ENCODE measurements at regions not wholly inside any gene's neighbourhood (a gene's known extent, or its start where the extent isn't known, plus 50 kb on each side); places are given as distances from the start of the nearest gene placed in this dataset.

GRCh38 chr20:52654567-52654966 lies 317.6 kb upstream of the TSHZ2 start:
- no peak overlapping the region for H3K27ac ChIP-seq (ENCODE audit: low read depth in 1 of 2, low read length in 2 of 2)
- H3K4me3 ChIP-seq (ENCODE audit: low read length in 2 of 2): no peak overlapping the region
- DNase-seq: no peak
- H3K9me3 ChIP-seq (ENCODE audit: control insufficient read depth, low read length): no peaks in the 10 kb centered on the region
- intact Hi-C loops (cut with DNase I): no loop called here
- H3K27me3 ChIP-seq (ENCODE audit: control insufficient read depth in 1 of 2, insufficient read depth in 2 of 2, low read length in 1 of 2): no peaks in the 10 kb centered on the region
- no peak for ATAC-seq (ENCODE audit: low FRiP score)
- no peaks in the 10 kb centered on the region for H3K36me3 ChIP-seq (ENCODE audit: control insufficient read depth in 1 of 2, insufficient read depth in 2 of 2, low read length in 1 of 2)
- WGBS, 2 donors: 53 to 56% methylated on average over 2 of the region's 2 CpGs
- no peaks in the 10 kb centered on the region for H3K4me1 ChIP-seq (ENCODE audit: control insufficient read depth in 1 of 2, insufficient read depth in 2 of 2, low read length in 2 of 2)

- intact Hi-C loops (cut with DNase I): no loop called here
- Histone ChIP-seq H3K36me3 (ENCODE audit: control insufficient read depth in 1 of 2, insufficient read depth in 2 of 2, low read length in 1 of 2) (no peaks in the 10 kb centered on the region), H3K27me3 (ENCODE audit: control insufficient read depth in 1 of 2, insufficient read depth in 2 of 2, low read length in 1 of 2) (no peaks in the 10 kb centered on the region), H3K4me1 (ENCODE audit: control insufficient read depth in 1 of 2, insufficient read depth in 2 of 2, low read length in 2 of 2) (no peaks in the 10 kb centered on the region), H3K27ac (ENCODE audit: low read depth in 1 of 2, low read length in 2 of 2) (no peak overlapping the region), H3K9me3 (ENCODE audit: control insufficient read depth, low read length) (no peaks in the 10 kb centered on the region), H3K4me3 (ENCODE audit: low read length in 2 of 2) (no peak overlapping the region)
- ATAC-seq (ENCODE audit: low FRiP score) (no peak), DNase-seq (no peak)
- WGBS, 2 donors: 50 to 63% methylated on average over 3 of the region's 3 CpGs
Observed at GRCh38 chr20:52652271-52652670, 319.9 kb upstream of the TSHZ2 start.

- Histone ChIP-seq H3K9me3 (ENCODE audit: control insufficient read depth, low read length) (no peaks in the 10 kb centered on the region), H3K4me3 (ENCODE audit: low read length in 2 of 2) (no peak overlapping the region), H3K27ac (ENCODE audit: low read depth in 1 of 2, low read length in 2 of 2) (no peak overlapping the region), H3K27me3 (ENCODE audit: control insufficient read depth in 1 of 2, insufficient read depth in 2 of 2, low read length in 1 of 2) (no peaks in the 10 kb centered on the region), H3K36me3 (ENCODE audit: control insufficient read depth in 1 of 2, insufficient read depth in 2 of 2, low read length in 1 of 2) (no peaks in the 10 kb centered on the region), H3K4me1 (ENCODE audit: control insufficient read depth in 1 of 2, insufficient read depth in 2 of 2, low read length in 2 of 2) (no peaks in the 10 kb centered on the region)
- ATAC-seq (ENCODE audit: low FRiP score) (no peak), DNase-seq (no peak)
- intact Hi-C loops (cut with DNase I): no loop called here
Observed at GRCh38 chr20:52649727-52650126, 322.4 kb upstream of the TSHZ2 start.

- Histone ChIP-seq H3K36me3 (ENCODE audit: control insufficient read depth in 1 of 2, insufficient read depth in 2 of 2, low read length in 1 of 2) (no peaks in the 10 kb centered on the region), H3K9me3 (ENCODE audit: control insufficient read depth, low read length) (no peaks in the 10 kb centered on the region), H3K4me3 (ENCODE audit: low read length in 2 of 2) (no peak overlapping the region), H3K27ac (ENCODE audit: low read depth in 1 of 2, low read length in 2 of 2) (no peak overlapping the region), H3K27me3 (ENCODE audit: control insufficient read depth in 1 of 2, insufficient read depth in 2 of 2, low read length in 1 of 2) (peaks cover 0 to 1% of the 10 kb centered on the region in 2 donors), H3K4me1 (ENCODE audit: control insufficient read depth in 1 of 2, insufficient read depth in 2 of 2, low read length in 2 of 2) (no peaks in the 10 kb centered on the region)
- no peak for DNase-seq
- 88 to 92% methylated on average over 1 of the region's 1 CpG for WGBS, 2 donors
- ATAC-seq (ENCODE audit: low FRiP score): no peak
- intact Hi-C loops (cut with DNase I): no loop called here
Observed at GRCh38 chr20:52645822-52646221, 326.3 kb upstream of the TSHZ2 start.

GRCh38 chr20:52643034-52643433 lies 329.1 kb upstream of the TSHZ2 start:
- Histone ChIP-seq H3K9me3 (ENCODE audit: control insufficient read depth, low read length) (peaks cover 2% of the 10 kb centered on the region), H3K36me3 (ENCODE audit: control insufficient read depth in 1 of 2, insufficient read depth in 2 of 2, low read length in 1 of 2) (no peaks in the 10 kb centered on the region), H3K27ac (ENCODE audit: low read depth in 1 of 2, low read length in 2 of 2) (no peak overlapping the region), H3K4me1 (ENCODE audit: control insufficient read depth in 1 of 2, insufficient read depth in 2 of 2, low read length in 2 of 2) (no peaks in the 10 kb centered on the region), H3K4me3 (ENCODE audit: low read length in 2 of 2) (no peak overlapping the region), H3K27me3 (ENCODE audit: control insufficient read depth in 1 of 2, insufficient read depth in 2 of 2, low read length in 1 of 2) (peaks cover 0 to 1% of the 10 kb centered on the region in 2 donors)
- DNase-seq (no peak), ATAC-seq (ENCODE audit: low FRiP score) (no peak)
- 55 to 69% methylated on average over 3 of the region's 3 CpGs for WGBS, 2 donors
- intact Hi-C loops (cut with DNase I): no loop called here

- intact Hi-C loops (cut with DNase I): loop anchor here in 1 of 2 donors (2.0 kb wide), 1 partner anchor 20 kb away; no protein-coding TSS in a partner anchor
- H3K27ac ChIP-seq (ENCODE audit: low read depth in 1 of 2, low read length in 2 of 2): no peak overlapping the region
Observed at GRCh38 chr20:52637201-52637600, 335.0 kb upstream of the TSHZ2 start.

GRCh38 chr20:52631469-52631868 lies 340.7 kb upstream of the TSHZ2 start:
- no peak overlapping the region for H3K4me3 ChIP-seq (ENCODE audit: low read length in 2 of 2)
- no peaks in the 10 kb centered on the region for H3K4me1 ChIP-seq (ENCODE audit: control insufficient read depth in 1 of 2, insufficient read depth in 2 of 2, low read length in 2 of 2)
- intact Hi-C loops (cut with DNase I): no loop called here
- ATAC-seq (ENCODE audit: low FRiP score) (no peak), DNase-seq (no peak)
- H3K9me3 ChIP-seq (ENCODE audit: control insufficient read depth, low read length): no peaks in the 10 kb centered on the region
- no peaks in the 10 kb centered on the region for H3K27me3 ChIP-seq (ENCODE audit: control insufficient read depth in 1 of 2, insufficient read depth in 2 of 2, low read length in 1 of 2)
- no peak overlapping the region for H3K27ac ChIP-seq (ENCODE audit: low read depth in 1 of 2, low read length in 2 of 2)
- 92 to 94% methylated on average over 4 of the region's 4 CpGs for WGBS, 2 donors
- H3K36me3 ChIP-seq (ENCODE audit: control insufficient read depth in 1 of 2, insufficient read depth in 2 of 2, low read length in 1 of 2): no peaks in the 10 kb centered on the region

More at GRCh38 chr20:52637201-52637600, 335.0 kb upstream of the TSHZ2 start:
- no peak for DNase-seq
- Histone ChIP-seq H3K9me3 (ENCODE audit: control insufficient read depth, low read length) (peaks cover 2% of the 10 kb centered on the region), H3K4me3 (ENCODE audit: low read length in 2 of 2) (no peak overlapping the region), H3K36me3 (ENCODE audit: control insufficient read depth in 1 of 2, insufficient read depth in 2 of 2, low read length in 1 of 2) (no peaks in the 10 kb centered on the region), H3K4me1 (ENCODE audit: control insufficient read depth in 1 of 2, insufficient read depth in 2 of 2, low read length in 2 of 2) (no peaks in the 10 kb centered on the region), H3K27me3 (ENCODE audit: control insufficient read depth in 1 of 2, insufficient read depth in 2 of 2, low read length in 1 of 2) (peaks cover 0 to 1% of the 10 kb centered on the region in 2 donors)
- WGBS, 2 donors: 49 to 65% methylated on average over 3 of the region's 3 CpGs
- ATAC-seq (ENCODE audit: low FRiP score): no peak

- Histone ChIP-seq H3K27me3 (ENCODE audit: control insufficient read depth in 1 of 2, insufficient read depth in 2 of 2, low read length in 1 of 2) (no peaks in the 10 kb centered on the region), H3K4me3 (ENCODE audit: low read length in 2 of 2) (no peak overlapping the region), H3K9me3 (ENCODE audit: control insufficient read depth, low read length) (peaks cover 3% of the 10 kb centered on the region), H3K36me3 (ENCODE audit: control insufficient read depth in 1 of 2, insufficient read depth in 2 of 2, low read length in 1 of 2) (no peaks in the 10 kb centered on the region), H3K27ac (ENCODE audit: low read depth in 1 of 2, low read length in 2 of 2) (no peak overlapping the region), H3K4me1 (ENCODE audit: control insufficient read depth in 1 of 2, insufficient read depth in 2 of 2, low read length in 2 of 2) (no peaks in the 10 kb centered on the region)
- WGBS, 2 donors: 37 to 60% methylated on average over 2 of the region's 2 CpGs
- ATAC-seq (ENCODE audit: low FRiP score): no peak
- intact Hi-C loops (cut with DNase I): no loop called here
- no peak for DNase-seq
Observed at GRCh38 chr20:52630138-52630537, 342.0 kb upstream of the TSHZ2 start.

GRCh38 chr20:52624281-52624680 lies 347.9 kb upstream of the TSHZ2 start:
- intact Hi-C loops (cut with DNase I): no loop called here
- no peak for ATAC-seq (ENCODE audit: low FRiP score)

More at GRCh38 chr20:52624281-52624680, 347.9 kb upstream of the TSHZ2 start:
- no peaks in the 10 kb centered on the region for H3K27me3 ChIP-seq (ENCODE audit: control insufficient read depth in 1 of 2, insufficient read depth in 2 of 2, low read length in 1 of 2)
- WGBS, 2 donors: 74 to 75% methylated on average over 4 of the region's 4 CpGs
- DNase-seq: no peak
- no peak overlapping the region for H3K4me3 ChIP-seq (ENCODE audit: low read length in 2 of 2)
- H3K4me1 ChIP-seq (ENCODE audit: control insufficient read depth in 1 of 2, insufficient read depth in 2 of 2, low read length in 2 of 2): no peaks in the 10 kb centered on the region
- H3K27ac ChIP-seq (ENCODE audit: low read depth in 1 of 2, low read length in 2 of 2): no peak overlapping the region
- H3K9me3 ChIP-seq (ENCODE audit: control insufficient read depth, low read length): peaks cover 3% of the 10 kb centered on the region
- no peaks in the 10 kb centered on the region for H3K36me3 ChIP-seq (ENCODE audit: control insufficient read depth in 1 of 2, insufficient read depth in 2 of 2, low read length in 1 of 2)
